Natural killer cell (primary cell): ENCODE measurements at regions not wholly inside any gene's neighbourhood (a gene's known extent, or its start where the extent isn't known, plus 50 kb on each side); places are given as distances from the start of the nearest gene placed in this dataset.

ENCODE experiments used
- ATAC-seq, 3 donors: fragments of 150-1000 bp in 2 of 3; fragments of 200-7000 bp in 1 of 3; cut with Tn5 transposase; 1 replicate in 1 of 3; 2 replicates in 2 of 3; pipeline ENCODE4 v1.10.0; 2021; ENCODE audit warnings: mild to moderate bottlenecking in 2 of 3, moderate library complexity in 2 of 3
- DNase-seq, 2 donors: peaks; one replicate each; pipeline versions ENCODE4 v3.0.0 to v3.0.0-alpha.2; 2013 to 2021; ENCODE audit warnings: mixed read lengths in 1 of 2
- H3K27ac ChIP-seq: one replicate; pipeline ENCODE4 v1.5.1; 2013; ENCODE audit warnings: mild to moderate bottlenecking, low read length
- H3K27me3 ChIP-seq: one replicate; pipeline ENCODE4 v1.6.1; 2013; ENCODE audit warnings: low read length; ENCODE audit not compliant: control insufficient read depth, insufficient read depth
- H3K36me3 ChIP-seq: one replicate; pipeline ENCODE4 v1.6.1; 2013; ENCODE audit warnings: low read length; ENCODE audit not compliant: control insufficient read depth, insufficient read depth
- H3K4me1 ChIP-seq: one replicate; pipeline ENCODE4 v1.6.1; 2013; ENCODE audit warnings: low read length; ENCODE audit not compliant: control insufficient read depth, insufficient read depth
- H3K4me3 ChIP-seq: one replicate; pipeline ENCODE4 v1.5.1; 2013; ENCODE audit warnings: low read length
- H3K9me3 ChIP-seq: one replicate; pipeline ENCODE4 v1.6.1; 2013; ENCODE audit warnings: low read length; ENCODE audit not compliant: control insufficient read depth, insufficient read depth
- H3K27ac Mint-ChIP-seq, 2 donors: one replicate each; pipeline ENCODE4 v1.8.0; 2022; ENCODE audit warnings: mild to moderate bottlenecking in 2 of 2, mixed read lengths in 2 of 2, moderate library complexity in 1 of 2
- H3K27me3 Mint-ChIP-seq, 2 donors: one replicate each; pipeline ENCODE4 v1.8.0; 2022; ENCODE audit warnings: low read depth in 2 of 2, mixed read lengths in 2 of 2
- H3K36me3 Mint-ChIP-seq: one replicate; pipeline ENCODE4 v1.8.0; 2022; ENCODE audit warnings: mixed read lengths
- H3K4me1 Mint-ChIP-seq, 2 donors: one replicate each; pipeline ENCODE4 v1.8.0; 2022; ENCODE audit warnings: mixed read lengths in 2 of 2
- H3K4me3 Mint-ChIP-seq: one replicate; pipeline ENCODE4 v1.8.0; 2022; ENCODE audit warnings: mild to moderate bottlenecking, moderate library complexity, mixed read lengths
- H3K9me3 Mint-ChIP-seq, 2 donors: one replicate each; pipeline ENCODE4 v1.8.0; 2022; ENCODE audit warnings: mixed read lengths in 2 of 2
- WGBS: methylation state at CpG from one replicate; pipeline ENCODE4 v1.1.7; 2013; ENCODE audit warnings: missing lambda C conversion rate; ENCODE audit not compliant: insufficient coverage; 5-methylcytosine and 5-hydroxymethylcytosine counted together
- intact Hi-C: fragments of 100-400 bp; cut with micrococcal nuclease; formaldehyde crosslinking; loops from one replicate; pipeline ENCODE4 v1.14.2; 2022
- TF ChIP-seq, protein P1 (sequence below): fragments of 200-600 bp; IDR thresholded peaks from one replicate; pipeline ENCODE4 v1.8.0; 2022; ENCODE audit warnings: antibody characterized with exemption

DNA sequence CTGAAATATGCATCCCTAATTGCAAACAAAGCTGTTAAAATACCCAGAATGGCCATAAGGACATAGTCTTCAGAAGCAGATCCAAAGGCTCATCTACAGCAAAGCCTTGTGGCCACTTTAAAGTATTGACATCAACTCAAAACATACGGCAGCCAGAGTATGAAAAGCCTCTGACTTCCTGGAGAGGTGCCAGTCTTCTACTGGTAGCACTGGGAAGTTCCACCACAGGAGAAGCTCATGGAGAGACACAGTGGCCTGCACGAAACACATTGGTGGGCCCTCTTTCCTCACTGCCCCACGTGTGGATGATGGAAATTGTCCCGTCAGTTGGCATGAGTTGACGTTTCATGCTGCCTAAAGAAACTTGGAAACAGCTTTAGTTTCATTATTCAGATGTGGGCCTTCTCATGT lies 202.6 kb upstream of the HEY2 start:
- Mint-ChIP-seq H3K4me1 (no peaks in the 10 kb centered on the region), H3K36me3 (no peaks in the 10 kb centered on the region), H3K4me3 (no peak overlapping the region), H3K9me3 (no peaks in the 10 kb centered on the region), H3K27ac (no peak overlapping the region), H3K27me3 (peaks cover 9 to 23% of the 10 kb centered on the region in 2 donors)
- 79% methylated on average over 5 of the region's 5 CpGs for WGBS
- Histone ChIP-seq H3K27ac (no peak overlapping the region), H3K36me3 (no peaks in the 10 kb centered on the region), H3K9me3 (no peaks in the 10 kb centered on the region), H3K4me3 (no peak overlapping the region), H3K27me3 (no peaks in the 10 kb centered on the region), H3K4me1 (no peaks in the 10 kb centered on the region)
- DNase-seq (no peak), ATAC-seq (no peak)
- TF ChIP-seq, protein P1, sequence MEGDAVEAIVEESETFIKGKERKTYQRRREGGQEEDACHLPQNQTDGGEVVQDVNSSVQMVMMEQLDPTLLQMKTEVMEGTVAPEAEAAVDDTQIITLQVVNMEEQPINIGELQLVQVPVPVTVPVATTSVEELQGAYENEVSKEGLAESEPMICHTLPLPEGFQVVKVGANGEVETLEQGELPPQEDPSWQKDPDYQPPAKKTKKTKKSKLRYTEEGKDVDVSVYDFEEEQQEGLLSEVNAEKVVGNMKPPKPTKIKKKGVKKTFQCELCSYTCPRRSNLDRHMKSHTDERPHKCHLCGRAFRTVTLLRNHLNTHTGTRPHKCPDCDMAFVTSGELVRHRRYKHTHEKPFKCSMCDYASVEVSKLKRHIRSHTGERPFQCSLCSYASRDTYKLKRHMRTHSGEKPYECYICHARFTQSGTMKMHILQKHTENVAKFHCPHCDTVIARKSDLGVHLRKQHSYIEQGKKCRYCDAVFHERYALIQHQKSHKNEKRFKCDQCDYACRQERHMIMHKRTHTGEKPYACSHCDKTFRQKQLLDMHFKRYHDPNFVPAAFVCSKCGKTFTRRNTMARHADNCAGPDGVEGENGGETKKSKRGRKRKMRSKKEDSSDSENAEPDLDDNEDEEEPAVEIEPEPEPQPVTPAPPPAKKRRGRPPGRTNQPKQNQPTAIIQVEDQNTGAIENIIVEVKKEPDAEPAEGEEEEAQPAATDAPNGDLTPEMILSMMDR: no peak
- intact Hi-C loops: no loop called here

DNA sequence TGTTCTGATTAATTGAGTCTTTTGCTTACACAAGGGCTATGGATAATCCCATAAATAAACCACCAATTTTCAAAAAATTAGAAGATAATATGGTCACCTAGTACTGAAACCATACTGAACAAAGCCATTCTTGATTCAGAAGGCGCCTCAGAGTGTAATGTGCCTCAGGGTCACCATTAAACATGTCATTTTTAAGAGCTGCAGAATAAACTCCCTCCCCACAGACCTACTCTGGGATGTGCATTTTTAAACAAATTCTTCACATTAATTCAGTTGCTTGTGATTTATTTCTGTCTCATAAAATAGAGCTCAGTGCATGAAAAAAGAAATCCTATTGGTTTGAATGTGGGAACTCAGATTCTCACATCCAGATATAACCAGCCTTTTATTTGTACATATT lies 202.1 kb upstream of the HEY2 start:
- no peak for DNase-seq
- WGBS: 73% methylated on average over 1 of the region's 1 CpG
- no peak overlapping the region for H3K27ac Mint-ChIP-seq
- no peaks in the 10 kb centered on the region for H3K27me3 ChIP-seq
- H3K4me3 ChIP-seq: no peak overlapping the region
- ATAC-seq: no peak
- H3K4me3 Mint-ChIP-seq: no peak overlapping the region
- H3K36me3 Mint-ChIP-seq: no peaks in the 10 kb centered on the region
- TF ChIP-seq, protein P1: no peak
- no peaks in the 10 kb centered on the region for H3K9me3 ChIP-seq
- H3K4me1 Mint-ChIP-seq: no peaks in the 10 kb centered on the region
- H3K4me1 ChIP-seq: no peaks in the 10 kb centered on the region
- peaks cover 9 to 23% of the 10 kb centered on the region in 2 donors for H3K27me3 Mint-ChIP-seq
- no peaks in the 10 kb centered on the region for H3K9me3 Mint-ChIP-seq
- no peaks in the 10 kb centered on the region for H3K36me3 ChIP-seq
- H3K27ac ChIP-seq: no peak overlapping the region
- intact Hi-C loops: no loop called here

GRCh38 chr6:125549202-125549884 lies 200.1 kb upstream of the HEY2 start:
- H3K36me3 Mint-ChIP-seq: no peaks in the 10 kb centered on the region
- Histone ChIP-seq H3K9me3 (no peaks in the 10 kb centered on the region), H3K4me1 (no peaks in the 10 kb centered on the region), H3K27me3 (no peaks in the 10 kb centered on the region), H3K27ac (no peak overlapping the region), H3K36me3 (no peaks in the 10 kb centered on the region), H3K4me3 (no peak overlapping the region)
- intact Hi-C loops: no loop called here
- H3K27ac Mint-ChIP-seq: no peak overlapping the region
- DNase-seq (no peak), ATAC-seq (no peak)
- WGBS: no CpG with 5 or more reads among the region's 4 CpGs
- peaks cover 6 to 20% of the 10 kb centered on the region in 2 donors for H3K27me3 Mint-ChIP-seq
- no peak overlapping the region for H3K4me3 Mint-ChIP-seq
- H3K9me3 Mint-ChIP-seq: no peaks in the 10 kb centered on the region
- no peaks in the 10 kb centered on the region for H3K4me1 Mint-ChIP-seq
- TF ChIP-seq, protein P1: no peak

DNA sequence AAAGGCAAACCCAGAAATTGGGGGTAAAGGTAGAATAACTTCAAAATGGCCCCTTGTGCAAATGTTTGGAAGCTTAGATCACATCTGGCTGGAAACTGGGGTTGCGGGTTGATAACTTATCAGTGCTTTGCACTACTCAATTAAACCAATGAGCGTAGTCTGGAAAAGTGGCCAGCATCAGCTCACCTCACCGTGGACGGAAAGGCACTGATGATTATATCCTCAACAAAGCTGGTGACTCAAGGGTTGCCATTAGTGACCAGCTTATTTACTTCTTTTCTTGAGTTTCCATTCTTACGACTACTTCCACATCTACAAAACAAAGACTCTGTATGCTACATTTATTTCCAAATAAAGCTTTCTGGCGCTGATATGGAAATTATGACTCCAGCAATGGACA lies 198.5 kb upstream of the HEY2 start:
- no peaks in the 10 kb centered on the region for H3K36me3 Mint-ChIP-seq
- no peak for DNase-seq

More for the DNA sequence above, 198.5 kb upstream of the HEY2 start:
- ATAC-seq: no peak
- H3K27me3 Mint-ChIP-seq: peaks cover 3 to 18% of the 10 kb centered on the region in 2 donors
- H3K9me3 Mint-ChIP-seq: no peaks in the 10 kb centered on the region
- H3K4me1 ChIP-seq: no peaks in the 10 kb centered on the region
- no peak overlapping the region for H3K4me3 ChIP-seq
- TF ChIP-seq, protein P1: no peak
- H3K36me3 ChIP-seq: no peaks in the 10 kb centered on the region
- H3K27me3 ChIP-seq: no peaks in the 10 kb centered on the region
- H3K9me3 ChIP-seq: no peaks in the 10 kb centered on the region
- 92% methylated on average over 6 of the region's 6 CpGs for WGBS
- H3K27ac Mint-ChIP-seq: no peak overlapping the region
- H3K27ac ChIP-seq: no peak overlapping the region
- intact Hi-C loops: no loop called here
- no peak overlapping the region for H3K4me3 Mint-ChIP-seq
- H3K4me1 Mint-ChIP-seq: no peaks in the 10 kb centered on the region
